HS-27A (cell line): ENCODE measurements at regions not wholly inside any gene's neighbourhood (a gene's known extent, or its start where the extent isn't known, plus 50 kb on each side); places are given as distances from the start of the nearest gene placed in this dataset.
"Not testable (repeated sequence)": the region's sequence is repeated elsewhere in the genome, so short reads cannot be mapped to it uniquely, and the experiment has no call there.

Source experiments
- DNase-seq: peaks from one replicate; pipeline ENCODE4 v3.0.0-alpha.2; 2012; ENCODE audit warnings: low read depth, missing footprints

DNA sequence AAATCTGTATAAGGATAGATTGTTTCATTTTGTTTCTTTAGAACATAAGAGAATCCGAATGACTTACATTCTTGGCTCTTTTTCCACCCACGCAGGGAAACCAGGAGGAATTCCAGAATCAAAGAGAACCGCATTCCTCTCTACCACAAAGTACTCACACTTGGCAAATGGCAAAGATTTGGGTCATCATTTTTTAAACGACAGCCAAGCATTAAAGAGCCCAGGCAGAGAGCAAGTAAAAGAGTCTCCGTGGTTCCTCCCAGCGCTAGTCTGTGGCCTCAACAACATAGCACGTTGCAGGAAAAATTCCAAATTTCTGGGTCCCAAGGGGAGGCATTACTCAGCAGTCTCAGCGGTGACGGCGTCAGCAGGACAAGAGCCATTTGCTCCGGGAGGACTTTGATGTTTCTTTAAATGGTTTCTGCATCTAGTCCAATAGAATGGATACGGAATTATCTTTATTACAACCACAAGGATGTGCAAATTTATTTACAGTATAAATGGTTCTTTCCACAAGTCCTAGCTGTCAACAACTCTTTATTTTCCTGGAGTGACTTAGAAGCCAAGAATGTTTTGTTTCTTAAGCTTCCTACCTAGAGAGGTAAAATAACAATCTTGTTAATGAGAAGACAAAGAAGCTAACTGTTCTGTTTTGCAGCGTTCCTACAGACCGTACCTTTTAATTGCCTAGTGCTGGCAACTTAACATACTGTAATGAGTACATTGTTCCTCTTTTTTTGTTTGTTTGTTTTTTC lies 232.5 kb downstream of the SKIDA1 start:
- DNase-seq: peak; percentile 81

DNA sequence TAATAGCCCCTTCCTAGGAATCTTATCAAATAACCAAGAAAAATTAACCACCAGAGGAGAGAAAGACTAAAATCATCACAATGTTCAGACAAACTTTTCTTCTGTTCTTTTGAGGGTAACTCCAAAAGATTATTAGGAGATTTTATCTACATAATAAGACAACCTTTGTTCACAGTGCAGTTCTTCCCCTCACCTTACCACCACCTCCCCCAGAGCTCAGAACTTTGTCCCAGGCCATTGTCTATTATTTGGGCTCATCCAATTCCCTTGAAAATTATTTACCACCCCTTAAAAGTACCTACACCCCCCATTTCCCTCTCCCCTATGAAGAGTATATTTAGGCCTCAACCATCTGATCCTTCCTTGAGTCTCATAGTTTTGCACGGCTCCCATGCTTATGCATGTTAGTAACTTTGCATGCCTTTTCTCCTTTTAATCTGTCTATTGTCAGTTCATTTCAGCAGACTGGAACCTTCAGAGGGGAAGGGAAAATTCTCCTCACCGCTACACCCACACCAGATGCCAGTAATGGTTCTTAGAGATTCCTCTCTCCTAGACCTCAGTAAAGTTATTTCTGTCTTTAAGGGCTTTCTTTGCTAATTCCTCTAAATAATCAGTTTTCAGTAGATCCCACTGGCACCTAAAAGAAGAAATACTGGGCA lies 234.9 kb downstream of the SKIDA1 start:
- no peak for DNase-seq

DNA sequence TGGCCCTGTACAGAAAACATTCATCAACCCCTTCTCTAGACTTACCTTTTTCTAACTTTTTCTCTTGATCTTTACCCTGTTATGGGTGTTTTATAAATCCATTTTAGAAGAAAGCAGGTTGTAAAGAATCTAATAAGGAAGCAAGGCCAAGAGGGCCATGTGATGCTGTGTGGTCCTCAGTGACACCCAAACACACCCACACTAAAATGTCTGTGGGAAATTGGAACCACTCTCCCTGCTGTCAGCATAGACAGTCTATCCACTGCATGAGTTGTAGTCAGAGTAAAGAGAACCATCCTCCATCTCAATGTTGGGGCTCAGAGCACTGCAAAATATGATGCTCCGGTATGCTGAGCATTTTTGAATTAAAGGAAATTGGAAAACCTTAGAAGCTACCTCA lies 235.5 kb downstream of the SKIDA1 start:
- DNase-seq: no peak

DNA sequence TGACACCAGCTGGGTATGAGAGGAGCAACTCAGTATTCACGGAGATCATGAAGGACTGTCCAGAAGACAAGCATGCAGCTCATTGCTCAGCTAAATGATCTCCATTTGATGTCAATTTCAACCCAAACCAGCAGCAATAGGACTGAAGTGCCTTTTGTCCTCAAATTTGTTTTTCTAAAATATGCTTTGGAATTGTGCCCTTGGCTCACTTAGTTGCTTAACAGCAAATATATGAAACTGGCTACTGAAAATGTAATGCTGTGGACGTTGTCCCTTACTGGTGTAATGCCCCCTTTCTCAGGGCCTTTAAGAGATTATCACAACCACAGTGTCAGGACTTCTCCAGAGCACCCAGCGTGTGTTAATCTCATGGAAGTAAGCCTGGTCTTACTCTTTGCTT lies 236.2 kb downstream of the SKIDA1 start:
- no peak for DNase-seq

DNA sequence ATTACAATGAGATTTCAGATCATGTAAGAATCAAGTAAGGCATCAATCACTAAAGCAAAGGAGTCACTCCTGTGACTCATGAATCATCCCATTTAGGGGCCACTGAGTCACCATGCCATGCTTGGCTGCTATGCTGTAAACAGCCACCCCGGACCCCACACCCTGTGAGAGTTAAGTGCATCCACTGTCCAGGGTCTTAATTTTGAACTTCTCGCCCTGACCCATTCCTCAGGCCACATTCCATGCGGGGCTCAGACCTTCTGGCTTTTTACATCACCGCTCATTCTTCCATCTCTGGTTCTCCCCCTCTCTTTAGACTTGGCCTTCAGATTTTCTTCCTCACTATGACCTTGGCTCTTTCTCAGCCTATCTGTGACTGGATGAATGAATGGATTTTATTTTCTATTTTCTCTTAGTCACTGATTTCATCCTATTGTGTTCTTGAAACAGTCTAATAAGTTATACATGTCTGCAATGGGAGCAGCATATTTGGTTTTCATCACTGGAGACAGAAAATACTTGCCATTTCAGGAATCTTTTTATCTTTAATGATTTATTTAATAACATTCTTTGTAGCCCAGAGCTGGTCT lies 239.6 kb downstream of the SKIDA1 start:
- DNase-seq: no peak

DNA sequence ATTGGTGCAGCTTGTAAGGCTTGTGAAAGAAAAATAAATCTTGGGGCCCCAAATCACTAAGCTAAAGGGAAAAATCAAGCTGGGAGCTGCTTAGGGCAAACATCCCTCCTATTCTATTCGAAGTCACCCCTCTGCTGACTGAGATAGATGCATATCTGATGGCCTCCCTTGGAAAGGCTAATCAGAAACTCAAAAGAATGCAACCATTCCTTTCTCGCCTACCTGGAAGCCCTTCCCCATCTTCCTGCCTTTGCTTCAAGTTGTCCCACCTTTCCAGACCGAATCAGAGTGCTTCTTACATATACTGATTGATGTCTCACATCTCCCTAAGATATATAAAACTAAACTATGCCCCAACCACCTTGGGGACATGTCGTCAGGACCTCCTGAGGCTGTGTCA lies 240.3 kb downstream of the SKIDA1 start:
- no peak for DNase-seq

DNA sequence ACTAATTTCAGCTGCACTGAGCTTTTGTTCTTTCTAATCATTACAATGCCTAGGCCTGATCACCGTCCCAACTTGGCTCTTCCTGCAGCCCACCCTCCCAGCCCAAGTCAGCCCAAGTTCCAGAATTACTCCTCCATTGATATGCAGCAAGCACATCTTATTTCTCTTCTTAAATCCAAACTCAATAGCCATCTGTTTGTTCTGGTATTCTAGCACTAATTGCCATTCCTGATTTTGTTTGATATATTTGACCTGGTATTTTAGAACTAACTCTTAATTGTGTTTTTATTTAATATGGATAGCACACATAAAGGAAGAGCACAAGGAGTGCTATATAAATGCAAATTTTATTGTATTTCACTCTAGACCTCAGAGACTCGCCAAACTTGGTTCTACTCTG lies 241.2 kb downstream of the SKIDA1 start:
- DNase-seq: no peak

DNA sequence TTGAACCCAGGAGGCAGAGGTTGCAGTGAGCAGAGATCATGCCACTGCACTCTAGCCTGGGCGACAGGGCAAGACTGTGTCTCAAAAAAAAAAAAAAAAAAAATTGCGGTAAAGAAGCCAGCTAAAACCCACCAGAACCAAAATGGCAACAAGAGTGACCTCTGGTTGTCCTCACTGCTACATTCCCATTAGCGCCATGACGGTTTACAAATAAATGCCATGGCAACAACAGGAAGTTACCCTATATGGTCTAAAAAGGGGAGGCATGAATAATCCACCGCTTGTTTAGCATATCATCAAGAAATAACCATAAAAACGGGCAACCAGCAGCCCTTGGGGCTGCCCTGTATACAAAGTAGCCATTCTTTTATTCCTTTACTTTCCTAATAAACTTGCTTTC lies 242.4 kb downstream of the SKIDA1 start:
- not testable (repeated sequence) for DNase-seq

DNA sequence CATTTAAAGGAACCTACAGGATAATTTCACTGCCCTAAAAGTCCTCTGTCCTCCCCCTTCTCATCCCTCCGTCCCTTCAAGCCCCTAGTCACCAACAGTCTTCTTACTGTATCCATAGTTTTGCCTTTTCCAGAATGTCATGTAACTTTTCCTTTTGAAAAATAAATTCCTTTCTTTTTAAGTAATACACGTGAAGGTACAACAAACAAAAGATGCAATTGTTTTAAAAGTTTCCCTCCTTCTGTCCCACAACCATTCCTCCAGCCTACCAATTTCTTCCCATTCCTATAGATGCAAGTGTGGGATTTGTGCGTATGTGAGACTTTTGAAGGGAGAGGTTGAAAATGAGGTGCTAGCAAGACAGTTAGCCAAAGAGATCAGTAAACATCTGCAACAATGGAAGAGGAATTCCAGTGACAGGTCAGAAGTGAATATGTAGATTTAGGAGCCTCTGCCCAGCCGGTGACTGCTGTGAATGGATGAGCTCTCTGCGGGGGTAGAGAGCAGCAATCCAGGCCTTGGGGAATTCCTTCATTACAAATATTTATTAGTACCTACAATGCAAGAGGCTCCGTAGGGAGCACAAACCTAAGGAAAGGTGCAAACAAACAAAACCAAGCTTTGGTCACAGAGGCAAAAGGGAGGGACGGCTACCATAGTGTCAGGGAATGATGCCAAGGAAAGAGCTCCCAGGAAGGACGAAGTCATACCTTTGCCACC lies 243.6 kb downstream of the SKIDA1 start:
- no peak for DNase-seq

DNA sequence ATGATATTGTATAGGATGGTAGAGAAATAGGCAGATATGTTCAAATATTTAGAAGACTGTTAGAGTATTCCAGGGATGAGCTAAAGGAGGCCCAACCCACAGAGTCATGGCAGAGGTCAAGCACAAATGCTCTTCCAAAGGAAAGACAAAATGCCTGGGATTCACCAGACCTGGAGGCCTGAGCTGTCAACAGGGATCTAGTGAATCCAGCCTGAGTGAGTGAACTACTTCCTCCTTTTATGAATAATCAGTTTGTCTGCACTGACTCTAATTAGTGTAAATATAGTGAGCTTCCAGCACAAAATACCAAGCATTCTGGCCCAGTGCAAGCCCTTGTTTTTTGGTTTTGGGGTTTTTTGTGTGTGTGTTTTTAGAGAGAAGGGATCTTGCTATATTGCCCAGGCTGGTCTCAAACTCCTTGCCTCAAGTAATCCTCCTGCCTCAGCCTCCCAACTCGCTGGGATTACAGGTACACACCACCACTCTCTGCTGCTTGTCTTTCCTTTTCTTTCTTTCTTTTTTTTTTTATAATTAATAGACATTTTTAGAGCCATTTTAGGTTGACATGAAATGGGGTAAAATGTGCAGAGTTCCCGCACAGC lies 244.4 kb downstream of the SKIDA1 start:
- no peak for DNase-seq

DNA sequence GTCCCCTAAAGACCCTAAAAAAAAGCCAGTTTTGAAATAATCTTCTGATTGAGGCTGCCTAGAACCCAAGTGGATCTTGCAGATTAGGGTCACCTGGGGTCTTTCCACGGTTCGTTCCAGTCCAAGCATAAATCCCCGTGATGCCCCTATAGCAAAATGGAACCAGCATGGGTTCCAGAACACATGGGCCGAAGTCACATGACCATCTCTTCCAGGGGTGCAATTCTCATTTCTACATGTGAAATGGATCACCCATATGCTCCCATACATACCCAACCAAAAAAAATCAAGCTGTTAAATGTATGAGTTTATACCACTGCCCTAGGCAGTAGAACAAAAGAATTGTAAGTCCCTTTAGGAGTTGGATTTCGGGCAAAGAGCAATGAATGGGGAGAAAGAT lies 245.4 kb downstream of the SKIDA1 start:
- DNase-seq: no peak

DNA sequence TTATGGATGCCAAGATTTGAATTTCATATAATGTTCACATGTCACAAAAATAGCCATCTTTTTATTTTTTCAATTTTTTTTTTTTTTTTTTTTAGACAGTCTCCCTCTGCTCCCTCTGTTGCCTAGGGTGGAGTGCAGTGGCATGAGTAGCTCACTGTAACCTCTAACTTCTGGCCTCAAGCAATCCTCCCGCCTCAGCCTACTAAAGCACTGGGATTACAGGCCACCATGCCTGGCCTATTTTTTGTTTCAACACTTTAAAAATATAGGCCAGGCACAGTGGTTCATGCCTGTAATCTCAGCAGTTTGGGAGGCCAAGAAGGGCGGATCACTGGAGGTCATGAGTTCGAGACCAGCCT lies 246.3 kb downstream of the SKIDA1 start:
- DNase-seq: no peak

DNA sequence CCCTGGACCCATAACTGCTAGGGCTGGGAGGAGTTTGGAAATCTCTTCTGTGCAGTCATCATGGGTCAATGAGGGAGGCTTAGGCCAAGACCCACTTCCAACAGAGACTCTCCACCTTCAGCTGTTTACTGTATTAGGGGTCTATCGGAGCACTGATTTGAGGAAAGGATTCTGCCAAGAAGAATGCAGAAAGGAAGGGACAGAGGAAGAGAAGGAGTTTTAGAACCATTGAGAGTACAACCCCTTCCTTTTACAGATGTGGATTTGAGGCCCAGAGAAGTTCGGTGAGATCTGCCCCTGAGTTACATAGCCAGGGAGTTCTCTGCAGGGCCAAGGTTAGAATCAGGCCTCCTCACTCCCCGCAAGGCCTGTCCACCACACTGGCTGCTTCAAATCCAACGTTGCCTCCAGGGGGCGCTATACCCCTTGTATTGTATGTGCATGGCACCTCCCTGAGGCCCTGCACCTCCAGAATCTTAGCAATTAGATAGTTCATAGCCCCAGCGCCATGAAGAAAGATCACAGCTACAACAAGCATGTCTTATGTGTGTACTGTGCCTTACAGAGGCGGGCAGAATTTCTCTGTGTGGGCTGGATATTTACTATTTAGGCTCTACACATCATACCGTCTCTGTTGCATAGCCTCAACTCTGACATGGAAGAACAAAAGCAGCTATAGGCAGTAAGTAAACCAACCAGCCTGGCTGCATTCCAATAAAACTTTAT lies 246.8 kb downstream of the SKIDA1 start:
- peak; percentile 59 for DNase-seq

DNA sequence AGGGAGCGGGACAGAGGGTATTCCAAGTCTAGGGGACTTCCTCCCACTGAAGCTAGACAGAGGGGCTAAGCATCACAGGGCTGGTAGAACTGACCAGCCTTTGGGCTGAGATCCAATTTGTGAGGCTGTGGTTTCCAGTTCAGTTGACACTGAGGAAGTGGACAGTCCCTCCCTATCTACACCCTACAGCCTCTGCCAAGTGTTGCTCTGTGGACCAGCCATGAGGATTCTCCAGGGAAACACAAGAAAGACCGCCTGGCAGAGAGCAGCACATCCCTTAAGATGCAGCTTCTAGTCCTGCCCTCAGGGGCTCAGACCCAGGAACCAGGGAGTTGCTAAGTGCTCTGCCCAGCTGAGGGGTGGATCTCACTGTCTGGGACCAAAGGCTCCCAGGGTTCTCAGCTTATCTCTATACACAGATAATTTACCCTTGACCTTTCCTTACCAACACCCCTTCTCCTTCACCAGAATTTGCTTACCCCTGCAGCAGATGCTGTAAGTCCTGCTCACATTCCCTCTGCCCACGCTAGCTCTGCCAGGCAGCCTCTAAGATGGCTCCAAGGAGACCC lies 252.0 kb downstream of the SKIDA1 start:
- DNase-seq: no peak

DNA sequence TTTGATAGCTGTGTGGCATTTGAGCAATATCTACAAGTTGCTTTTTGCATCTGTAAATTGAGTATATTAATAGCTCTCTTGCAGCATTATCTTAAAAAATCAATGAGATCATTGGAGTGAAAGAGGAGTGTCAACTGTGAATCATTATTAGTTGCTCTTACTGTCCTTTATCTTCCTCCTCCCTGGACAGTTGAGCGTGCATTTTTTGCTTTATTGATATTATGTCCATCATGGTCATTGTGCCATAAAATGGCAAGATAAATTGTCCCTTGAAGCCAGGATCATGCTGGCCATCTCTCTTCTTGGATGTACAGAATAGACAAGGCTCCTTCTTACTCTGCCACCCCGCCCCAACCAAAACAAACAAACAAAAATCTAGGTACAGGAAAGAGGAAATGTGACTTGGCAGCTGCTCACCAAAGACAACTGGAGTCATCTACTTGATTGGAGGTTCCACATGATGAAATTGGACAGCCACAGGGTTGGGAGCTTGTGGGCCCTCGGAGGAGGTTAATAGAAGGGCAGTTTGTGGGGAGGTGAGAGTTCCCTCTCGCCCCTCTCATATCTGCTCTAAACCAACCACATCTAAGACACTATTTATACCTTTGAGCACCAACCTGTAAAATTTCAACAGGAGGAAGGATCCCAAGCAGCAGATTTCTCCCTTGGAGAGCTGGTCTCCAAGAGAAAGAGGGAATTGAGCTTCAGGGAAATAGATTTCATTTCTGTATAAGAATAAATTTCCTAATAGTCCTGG lies 252.7 kb downstream of the SKIDA1 start:
- no peak for DNase-seq

DNA sequence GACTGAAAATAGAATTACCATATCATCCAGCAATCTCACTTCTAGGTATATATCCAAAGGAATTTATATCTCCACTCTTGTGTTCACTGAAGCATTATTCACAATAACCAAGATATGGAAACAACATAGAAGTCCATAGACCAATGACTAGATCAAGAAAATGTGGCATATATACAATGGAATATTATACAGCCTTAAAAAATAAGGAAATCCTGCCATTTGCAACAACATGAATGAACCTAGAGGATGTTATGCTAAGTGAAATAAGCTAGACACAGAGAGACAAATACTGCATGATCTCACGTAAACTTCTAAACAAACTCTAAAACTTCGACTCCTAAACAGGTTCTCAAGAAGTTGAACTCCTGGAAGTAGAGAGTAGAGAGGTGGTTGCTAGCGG lies 254.5 kb downstream of the SKIDA1 start:
- DNase-seq: no peak

DNA sequence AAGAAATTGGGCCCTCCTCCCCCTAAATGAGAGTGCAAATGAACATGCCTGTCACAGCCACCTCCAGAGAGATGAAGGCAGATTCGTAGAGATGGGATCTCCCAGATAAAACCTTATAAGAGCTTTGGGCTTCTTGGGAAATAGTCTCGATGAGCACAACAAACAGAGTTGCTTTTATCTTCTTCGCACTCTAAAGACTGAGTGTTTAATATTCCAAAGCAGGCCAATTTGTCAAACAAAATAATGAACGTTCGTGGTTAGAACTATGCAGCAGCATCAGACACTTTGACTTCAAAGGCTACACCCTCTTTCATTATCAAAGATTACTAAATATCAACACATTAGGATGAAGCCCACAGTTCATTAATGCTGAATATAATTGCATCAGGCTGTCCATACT lies 256.2 kb downstream of the SKIDA1 start:
- no peak for DNase-seq

DNA sequence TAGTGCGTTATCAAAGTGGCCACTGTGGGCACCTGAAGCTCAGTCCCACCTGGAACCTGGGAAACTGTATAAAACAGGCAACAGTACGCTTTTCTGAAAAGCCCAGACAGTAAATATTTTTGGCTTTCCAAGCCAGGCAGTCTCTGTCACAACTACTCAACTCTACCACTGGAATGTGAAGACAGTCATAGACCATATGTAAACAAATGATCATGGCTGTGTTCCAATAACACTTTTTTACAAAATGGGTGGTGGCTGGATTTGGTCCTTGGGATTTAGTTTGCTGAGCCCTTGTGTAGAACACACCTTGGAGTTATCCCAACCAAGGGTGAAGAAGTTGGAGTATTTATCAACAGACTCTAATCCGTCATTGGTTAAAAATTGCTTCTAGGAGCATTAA lies 259.9 kb downstream of the SKIDA1 start:
- peak; percentile 26 for DNase-seq

DNA sequence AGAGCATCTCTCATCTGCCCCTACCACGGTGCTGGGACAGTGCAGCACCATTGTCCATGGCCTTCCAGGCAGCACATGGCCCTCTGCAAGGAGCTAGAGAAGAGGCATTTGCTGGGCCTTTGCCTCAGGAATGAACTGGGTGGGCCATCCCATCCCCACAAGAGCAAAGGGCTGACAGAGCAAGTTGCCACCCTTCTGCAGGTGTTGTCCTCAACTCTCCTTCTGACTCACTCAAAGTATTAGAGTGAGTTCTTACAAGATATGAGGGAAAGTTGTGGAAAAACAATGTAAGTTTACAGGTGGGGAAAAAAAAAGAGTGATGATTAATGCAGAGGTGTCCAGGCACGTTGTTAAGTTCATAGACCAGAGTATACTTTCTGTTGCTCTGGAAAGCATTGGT lies 261.2 kb downstream of the SKIDA1 start:
- no peak for DNase-seq

DNA sequence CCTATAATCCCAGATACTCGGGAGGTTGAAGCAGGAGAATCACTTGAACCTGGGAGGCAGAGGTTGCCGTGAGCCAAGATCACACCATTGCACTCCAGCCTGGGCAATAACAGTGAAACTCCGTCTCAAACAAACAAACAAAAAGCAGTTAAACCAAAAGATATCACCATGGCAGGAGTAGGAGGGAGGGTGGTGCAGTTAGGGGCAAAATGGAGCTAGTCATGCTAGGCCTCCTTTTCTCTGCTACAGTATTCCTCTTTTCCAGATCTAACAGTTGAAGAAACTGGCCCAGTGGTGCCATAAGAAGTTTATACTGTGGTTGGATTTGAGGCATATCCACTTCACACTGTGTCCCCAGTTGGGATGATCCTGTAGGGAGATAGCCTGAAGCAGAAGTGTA lies 261.6 kb downstream of the SKIDA1 start:
- no peak for DNase-seq
